22Rv1 (cell line): ENCODE measurements at regions not wholly inside any gene's neighbourhood (a gene's known extent, or its start where the extent isn't known, plus 50 kb on each side); places are given as distances from the start of the nearest gene placed in this dataset.

ENCODE experiments used
- H3K27ac ChIP-seq: fragments of 450-650 bp; 2 replicates; pipeline ENCODE4 v1.5.1; 2017
- CTCF ChIP-seq: fragments of 450-650 bp; IDR thresholded peaks from 2 replicates; pipeline ENCODE4 v1.5.1; 2017; ENCODE audit warnings: mild to moderate bottlenecking
- ZFX ChIP-seq: fragments of 450-650 bp; IDR thresholded peaks from 2 replicates; pipeline ENCODE4 v1.6.1; 2017; ENCODE audit warnings: antibody characterized with exemption, borderline replicate concordance

- TF ChIP-seq CTCF (no peak), ZFX (no peak)
- no peak overlapping the region for H3K27ac ChIP-seq
These were observed 391.9 kb downstream of the CD109 start for GRCh38 chr6:74087899-74088298.

GRCh38 chr6:74075896-74076295 is 379.9 kb downstream of the CD109 start:
- TF ChIP-seq CTCF (no peak), ZFX (no peak)
- H3K27ac ChIP-seq = no peak overlapping the region

GRCh38 chr6:74075323-74075722 is 379.3 kb downstream of the CD109 start:
- TF ChIP-seq CTCF (no peak), ZFX (no peak)

GRCh38 chr6:74074645-74075044 is 378.6 kb downstream of the CD109 start:
- TF ChIP-seq CTCF (no peak), ZFX (no peak)
- no peak overlapping the region for H3K27ac ChIP-seq

More at GRCh38 chr6:74075323-74075722, 379.3 kb downstream of the CD109 start:
- no peak overlapping the region for H3K27ac ChIP-seq

GRCh38 chr6:74073999-74074398 is 378.0 kb downstream of the CD109 start:
- TF ChIP-seq CTCF = no peak
- TF ChIP-seq ZFX = no peak
- H3K27ac ChIP-seq = no peak overlapping the region

- no peak overlapping the region for H3K27ac ChIP-seq
- no peak for TF ChIP-seq ZFX
- TF ChIP-seq CTCF = no peak
These were observed 377.4 kb downstream of the CD109 start for GRCh38 chr6:74073429-74073828.

- TF ChIP-seq CTCF = no peak
- no peak overlapping the region for H3K27ac ChIP-seq
These were observed 375.2 kb downstream of the CD109 start for GRCh38 chr6:74071214-74071613.
